ENCODE measurements at regions not wholly inside any gene's neighbourhood (a gene's known extent, or its start where the extent isn't known, plus 50 kb on each side); places are given as distances from the start of the nearest gene placed in this dataset.

GRCh38 chr22:49435596-49435995 lies 392.1 kb downstream of the BRD1 start:
- TF ChIP-seq, protein P1, sequence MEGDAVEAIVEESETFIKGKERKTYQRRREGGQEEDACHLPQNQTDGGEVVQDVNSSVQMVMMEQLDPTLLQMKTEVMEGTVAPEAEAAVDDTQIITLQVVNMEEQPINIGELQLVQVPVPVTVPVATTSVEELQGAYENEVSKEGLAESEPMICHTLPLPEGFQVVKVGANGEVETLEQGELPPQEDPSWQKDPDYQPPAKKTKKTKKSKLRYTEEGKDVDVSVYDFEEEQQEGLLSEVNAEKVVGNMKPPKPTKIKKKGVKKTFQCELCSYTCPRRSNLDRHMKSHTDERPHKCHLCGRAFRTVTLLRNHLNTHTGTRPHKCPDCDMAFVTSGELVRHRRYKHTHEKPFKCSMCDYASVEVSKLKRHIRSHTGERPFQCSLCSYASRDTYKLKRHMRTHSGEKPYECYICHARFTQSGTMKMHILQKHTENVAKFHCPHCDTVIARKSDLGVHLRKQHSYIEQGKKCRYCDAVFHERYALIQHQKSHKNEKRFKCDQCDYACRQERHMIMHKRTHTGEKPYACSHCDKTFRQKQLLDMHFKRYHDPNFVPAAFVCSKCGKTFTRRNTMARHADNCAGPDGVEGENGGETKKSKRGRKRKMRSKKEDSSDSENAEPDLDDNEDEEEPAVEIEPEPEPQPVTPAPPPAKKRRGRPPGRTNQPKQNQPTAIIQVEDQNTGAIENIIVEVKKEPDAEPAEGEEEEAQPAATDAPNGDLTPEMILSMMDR (conservative IDR thresholded peaks at IDR 0.05) = no peak
- H3K27ac ChIP-seq = no peak overlapping the region

- H3K27ac ChIP-seq = no peak overlapping the region
- TF ChIP-seq, protein P1 (conservative IDR thresholded peaks at IDR 0.05) = peak; percentile 68
These were observed 393.7 kb downstream of the BRD1 start for GRCh38 chr22:49433717-49434611.

- H3K27ac ChIP-seq = no peak overlapping the region
- TF ChIP-seq, protein P1 (conservative IDR thresholded peaks at IDR 0.05) = no peak
These were observed 394.7 kb downstream of the BRD1 start for GRCh38 chr22:49432897-49433443.

- TF ChIP-seq, protein P1 (conservative IDR thresholded peaks at IDR 0.05) = no peak
- no peak overlapping the region for H3K27ac ChIP-seq
These were observed 395.3 kb downstream of the BRD1 start for GRCh38 chr22:49432211-49432896.

DNA sequence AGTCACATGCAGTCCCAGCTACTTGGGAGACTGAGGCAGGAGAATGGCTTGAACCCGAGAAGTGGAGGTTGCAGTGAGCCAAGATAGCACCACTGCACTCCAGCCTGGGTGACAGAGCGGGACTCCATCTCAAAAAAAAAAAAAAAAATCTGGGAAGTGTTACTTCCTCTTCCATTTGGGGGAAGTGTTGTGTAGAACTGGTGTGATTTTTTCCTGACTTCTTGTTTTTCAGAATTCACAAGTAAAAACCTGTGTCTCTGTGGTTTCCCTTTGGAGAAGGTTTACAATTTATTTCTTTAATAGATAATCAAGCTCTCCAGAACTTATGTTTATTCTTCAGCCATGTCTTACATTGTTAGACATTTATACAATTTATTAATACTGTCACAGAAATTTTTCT lies 396.1 kb downstream of the BRD1 start:
- TF ChIP-seq, protein P1 (conservative IDR thresholded peaks at IDR 0.05) = no peak
- no peak overlapping the region for H3K27ac ChIP-seq

- no peak overlapping the region for H3K27ac ChIP-seq
- TF ChIP-seq, protein P1 (conservative IDR thresholded peaks at IDR 0.05) = peak; percentile 37
These were observed 398.6 kb downstream of the BRD1 start for GRCh38 chr22:49429066-49429465.

DNA sequence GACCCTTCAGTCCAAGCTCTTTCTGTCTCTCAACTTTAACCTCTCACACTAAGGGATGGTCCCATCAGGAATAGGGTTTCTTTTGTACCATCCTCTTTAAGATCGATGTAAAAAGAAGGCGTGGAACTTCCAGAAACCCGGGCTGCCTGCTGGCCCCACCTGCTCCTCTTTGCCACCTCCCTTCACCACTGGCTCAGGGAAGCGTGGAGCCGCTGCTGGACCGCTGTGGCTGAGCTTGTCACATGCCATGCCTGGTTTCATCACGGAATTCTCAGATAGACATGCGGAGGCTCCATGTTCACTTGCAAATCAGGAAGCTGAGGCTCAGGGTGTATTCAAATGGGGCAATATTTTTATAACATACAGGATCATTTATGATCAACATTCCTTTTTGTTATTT lies 399.7 kb downstream of the BRD1 start:
- H3K27ac ChIP-seq = no peak overlapping the region
- TF ChIP-seq, protein P1 (conservative IDR thresholded peaks at IDR 0.05) = no peak

Measured in VCaP (cell line).